ENCODE measurements at regions not wholly inside any gene's neighbourhood (a gene's known extent, or its start where the extent isn't known, plus 50 kb on each side); places are given as distances from the start of the nearest gene placed in this dataset.
"Not testable (repeated sequence)": the region's sequence is repeated elsewhere in the genome, so short reads cannot be mapped to it uniquely, and the experiment has no call there.

GRCh38 chr10:113499806-113500205 is 53.0 kb upstream of the HABP2 start:
- TF ChIP-seq POLR2AphosphoS5 (IDR thresholded peaks at IDR 0.05) (no peak), POLR2A (IDR thresholded peaks at IDR 0.05) (no peak), EP300 (IDR thresholded peaks at IDR 0.05) (no peak)
- TF ChIP-seq, protein P1, sequence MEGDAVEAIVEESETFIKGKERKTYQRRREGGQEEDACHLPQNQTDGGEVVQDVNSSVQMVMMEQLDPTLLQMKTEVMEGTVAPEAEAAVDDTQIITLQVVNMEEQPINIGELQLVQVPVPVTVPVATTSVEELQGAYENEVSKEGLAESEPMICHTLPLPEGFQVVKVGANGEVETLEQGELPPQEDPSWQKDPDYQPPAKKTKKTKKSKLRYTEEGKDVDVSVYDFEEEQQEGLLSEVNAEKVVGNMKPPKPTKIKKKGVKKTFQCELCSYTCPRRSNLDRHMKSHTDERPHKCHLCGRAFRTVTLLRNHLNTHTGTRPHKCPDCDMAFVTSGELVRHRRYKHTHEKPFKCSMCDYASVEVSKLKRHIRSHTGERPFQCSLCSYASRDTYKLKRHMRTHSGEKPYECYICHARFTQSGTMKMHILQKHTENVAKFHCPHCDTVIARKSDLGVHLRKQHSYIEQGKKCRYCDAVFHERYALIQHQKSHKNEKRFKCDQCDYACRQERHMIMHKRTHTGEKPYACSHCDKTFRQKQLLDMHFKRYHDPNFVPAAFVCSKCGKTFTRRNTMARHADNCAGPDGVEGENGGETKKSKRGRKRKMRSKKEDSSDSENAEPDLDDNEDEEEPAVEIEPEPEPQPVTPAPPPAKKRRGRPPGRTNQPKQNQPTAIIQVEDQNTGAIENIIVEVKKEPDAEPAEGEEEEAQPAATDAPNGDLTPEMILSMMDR (IDR thresholded peaks at IDR 0.05) = no peak
- Histone ChIP-seq H3K27ac (no peak overlapping the region), H3K4me3 (no peak overlapping the region), H3K36me3 (no peaks in the 10 kb centered on the region), H3K4me1 (peaks cover 0 to 28% (median 5%) of the 10 kb centered on the region in 4 donors), H3K27me3 (no peaks in the 10 kb centered on the region), H3K9me3 (no peaks in the 10 kb centered on the region)
- no peak for DNase-seq
- intact Hi-C loops (cut with DNase I) = no loop called here
- 86 to 90% methylated on average over 5 of the region's 5 CpGs for WGBS, 2 donors

DNA sequence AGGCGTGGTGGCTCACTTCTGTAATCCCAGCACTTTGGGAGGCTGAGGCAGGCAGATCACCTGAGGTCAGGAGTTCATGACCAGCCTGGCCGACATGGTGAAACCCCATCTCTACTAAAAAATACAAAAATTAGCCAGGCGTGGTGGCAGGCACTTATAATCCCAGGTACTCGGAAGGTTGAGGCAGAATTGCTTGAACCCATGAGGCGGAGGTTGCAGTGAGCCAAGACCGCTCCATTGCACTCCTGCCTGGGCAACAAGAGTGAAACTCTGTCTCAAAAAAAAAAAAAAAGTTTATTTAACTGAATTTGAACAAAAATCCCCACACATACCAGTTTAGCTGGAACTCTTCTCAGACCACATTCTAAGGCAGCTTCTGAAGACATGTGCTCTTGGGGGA is 51.8 kb upstream of the HABP2 start:
- H3K4me3 ChIP-seq; DNase-seq; H3K27me3 ChIP-seq; intact Hi-C loops (cut with DNase I); H3K9me3 ChIP-seq; H3K36me3 ChIP-seq; H3K27ac ChIP-seq: not testable (repeated sequence)
- 90 to 95% methylated on average over 6 of the region's 6 CpGs for WGBS, 2 donors
- H3K4me1 ChIP-seq = peaks cover 0 to 18% (median 3%) of the 10 kb centered on the region in 4 donors

Small RNA genes in the stretch of these regions (small RNA-seq; reads per million reads assigned to genes)
- 0 reads per million in 3 donors for gene RNU7-165P

Measured in sigmoid colon (tissue), 6 donors.